Large intestine (tissue), 3 donors: ENCODE measurements at regions not wholly inside any gene's neighbourhood (a gene's known extent, or its start where the extent isn't known, plus 50 kb on each side); places are given as distances from the start of the nearest gene placed in this dataset.
A peak's percentile ranks its signal among the peaks of the same experiment; 100 is the strongest.

Source experiments
- DNase-seq, 2 donors: peaks; one replicate each; pipeline versions ENCODE4 v3.0.0 to v3.0.0-alpha.2; 2013
- H3K27ac ChIP-seq: one replicate; pipeline ENCODE4 v1.5.1; 2013; ENCODE audit warnings: low read length
- H3K27me3 ChIP-seq: 2 replicates; pipeline ENCODE4 v1.6.1; 2013; ENCODE audit warnings: low read length; ENCODE audit not compliant: control insufficient read depth, insufficient read depth
- H3K36me3 ChIP-seq: 2 replicates; pipeline ENCODE4 v1.6.1; 2013; ENCODE audit warnings: low read length; ENCODE audit not compliant: control insufficient read depth, insufficient read depth
- H3K4me1 ChIP-seq: one replicate; pipeline ENCODE4 v1.6.1; 2013; ENCODE audit warnings: low read length; ENCODE audit not compliant: control insufficient read depth, insufficient read depth
- H3K4me3 ChIP-seq: one replicate; pipeline ENCODE4 v1.5.1; 2013; ENCODE audit warnings: low read length
- H3K9me3 ChIP-seq: one replicate; pipeline ENCODE4 v1.6.1; 2013; ENCODE audit warnings: mild to moderate bottlenecking, low read depth, low read length, moderate library complexity; ENCODE audit not compliant: control insufficient read depth
- WGBS: methylation state at CpG from one replicate; pipeline ENCODE4 v1.1.5; 2013; ENCODE audit warnings: low lambda C conversion rate; ENCODE audit not compliant: insufficient coverage; 5-methylcytosine and 5-hydroxymethylcytosine counted together

DNA sequence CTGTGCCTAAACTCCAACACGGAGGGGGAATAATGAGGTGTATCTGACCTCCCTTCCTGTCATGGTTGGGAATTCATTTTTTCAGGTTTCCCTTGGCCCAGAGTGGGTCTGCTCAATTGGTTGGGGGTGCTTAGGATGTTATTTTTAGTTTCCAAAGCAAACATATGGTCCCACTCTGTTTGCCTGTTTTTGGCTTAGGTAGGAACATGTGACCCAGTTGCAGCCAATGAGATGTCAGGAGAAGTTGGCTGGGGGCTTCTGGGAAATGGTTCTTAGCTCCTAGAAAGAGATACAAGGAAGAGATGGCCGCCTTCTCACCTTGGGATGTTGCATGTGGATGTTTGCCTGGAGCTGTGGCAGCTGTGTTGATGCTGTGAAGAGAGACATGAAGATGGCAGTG is 147.9 kb upstream of the RFLNA start:
- no CpG with 5 or more reads among the region's 2 CpGs for WGBS
- Histone ChIP-seq H3K27me3 (no peaks in the 10 kb centered on the region), H3K9me3 (no peaks in the 10 kb centered on the region), H3K36me3 (no peaks in the 10 kb centered on the region), H3K27ac (no peak overlapping the region), H3K4me3 (no peak overlapping the region), H3K4me1 (peaks cover 4% of the 10 kb centered on the region)
- no peak for DNase-seq

GRCh38 chr12:124147575-124147974 is 147.3 kb upstream of the RFLNA start:
- no peak for DNase-seq
- H3K36me3 ChIP-seq: no peaks in the 10 kb centered on the region
- H3K27ac ChIP-seq: no peak overlapping the region
- no peaks in the 10 kb centered on the region for H3K9me3 ChIP-seq
- H3K4me1 ChIP-seq: peaks cover 4% of the 10 kb centered on the region
- no CpG with 5 or more reads among the region's 6 CpGs for WGBS
- no peaks in the 10 kb centered on the region for H3K27me3 ChIP-seq
- H3K4me3 ChIP-seq: no peak overlapping the region

DNA sequence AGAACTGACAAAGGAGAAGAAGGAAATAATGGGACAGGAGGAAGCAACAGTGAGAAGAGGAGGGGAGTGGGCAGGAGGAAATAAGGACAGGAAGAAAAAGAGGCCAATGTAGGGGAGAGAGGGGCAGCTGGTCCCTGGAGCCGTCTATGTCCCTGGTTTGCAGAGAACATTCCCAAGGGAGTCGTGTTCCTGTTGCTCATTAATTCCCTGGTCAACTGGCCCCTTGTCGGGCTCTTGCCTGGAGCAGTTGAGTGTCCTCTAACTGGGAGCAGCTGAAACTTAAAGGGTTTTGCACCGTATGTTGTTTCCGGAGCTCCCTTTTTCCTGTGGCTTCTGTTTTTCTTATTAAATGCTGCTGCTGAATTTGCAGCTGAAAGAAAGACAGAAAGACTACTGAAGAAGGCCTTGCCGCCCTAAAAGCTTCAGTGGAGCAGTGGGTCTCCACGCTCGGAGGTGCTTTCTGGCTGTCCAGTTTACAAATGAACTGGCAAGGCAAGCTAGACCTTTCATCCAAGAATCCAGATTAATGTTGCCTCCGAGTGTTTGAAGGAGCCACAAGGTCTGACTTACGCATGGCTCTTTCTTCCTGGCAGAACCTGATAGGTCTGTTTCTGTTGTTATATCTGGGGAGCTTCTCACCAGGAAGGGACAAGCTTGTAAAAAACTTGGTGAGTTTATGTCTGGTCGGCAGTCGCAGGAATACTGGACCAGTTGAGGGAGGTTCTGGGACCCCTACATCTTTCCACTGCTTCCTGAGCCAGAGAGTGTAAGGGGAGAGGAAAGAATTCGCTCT is 146.2 kb upstream of the RFLNA start:
- Histone ChIP-seq H3K27me3 (no peaks in the 10 kb centered on the region), H3K9me3 (no peaks in the 10 kb centered on the region), H3K4me3 (no peak overlapping the region), H3K4me1 (peaks cover 4% of the 10 kb centered on the region), H3K27ac (no peak overlapping the region), H3K36me3 (no peaks in the 10 kb centered on the region)
- WGBS: no CpG with 5 or more reads among the region's 13 CpGs
- no peak for DNase-seq

- no peak overlapping the region for H3K27ac ChIP-seq
- H3K4me3 ChIP-seq: no peak overlapping the region
- no peak for DNase-seq
- WGBS: no CpG with 5 or more reads among the region's 7 CpGs
- H3K27me3 ChIP-seq: no peaks in the 10 kb centered on the region
- no peaks in the 10 kb centered on the region for H3K9me3 ChIP-seq
- H3K4me1 ChIP-seq: peaks cover 4% of the 10 kb centered on the region
- H3K36me3 ChIP-seq: no peaks in the 10 kb centered on the region
Measured at GRCh38 chr12:124149287-124149686, 145.6 kb upstream of the RFLNA start.

GRCh38 chr12:124150168-124150567 is 144.7 kb upstream of the RFLNA start:
- Histone ChIP-seq H3K27me3 (no peaks in the 10 kb centered on the region), H3K36me3 (no peaks in the 10 kb centered on the region), H3K4me3 (no peak overlapping the region), H3K4me1 (no peaks in the 10 kb centered on the region), H3K9me3 (no peaks in the 10 kb centered on the region), H3K27ac (no peak overlapping the region)
- no peak for DNase-seq
- WGBS: no CpG with 5 or more reads among the region's 5 CpGs

GRCh38 chr12:124151583-124151982 is 143.3 kb upstream of the RFLNA start:
- Histone ChIP-seq H3K4me1 (no peaks in the 10 kb centered on the region), H3K36me3 (no peaks in the 10 kb centered on the region), H3K27me3 (no peaks in the 10 kb centered on the region), H3K9me3 (no peaks in the 10 kb centered on the region), H3K27ac (no peak overlapping the region), H3K4me3 (no peak overlapping the region)
- WGBS: no CpG with 5 or more reads among the region's 5 CpGs
- no peak for DNase-seq

DNA sequence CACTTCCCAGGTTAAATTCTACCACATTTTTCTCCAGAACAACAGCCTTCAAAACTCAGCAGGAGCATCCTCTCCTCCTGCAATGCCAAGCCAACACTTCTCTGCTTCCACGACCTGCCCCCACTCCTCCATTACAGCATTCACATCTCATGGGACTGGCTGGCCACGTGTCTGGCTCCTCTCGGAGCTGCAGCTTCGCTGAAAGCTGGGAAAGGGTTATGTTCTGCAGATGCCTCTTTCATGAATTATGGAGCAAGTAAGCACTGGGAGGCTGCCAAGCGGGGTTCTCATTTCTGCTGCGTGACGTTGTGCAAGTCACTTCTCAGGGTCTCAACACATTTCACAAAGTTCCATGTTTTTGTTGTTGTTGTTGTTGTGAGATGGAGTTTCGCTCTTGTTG is 142.2 kb upstream of the RFLNA start:
- no peaks in the 10 kb centered on the region for H3K36me3 ChIP-seq
- no peak for DNase-seq
- WGBS: no CpG with 5 or more reads among the region's 8 CpGs
- no peak overlapping the region for H3K4me3 ChIP-seq
- H3K27ac ChIP-seq: no peak overlapping the region
- no peaks in the 10 kb centered on the region for H3K9me3 ChIP-seq
- H3K27me3 ChIP-seq: no peaks in the 10 kb centered on the region
- no peaks in the 10 kb centered on the region for H3K4me1 ChIP-seq

DNA sequence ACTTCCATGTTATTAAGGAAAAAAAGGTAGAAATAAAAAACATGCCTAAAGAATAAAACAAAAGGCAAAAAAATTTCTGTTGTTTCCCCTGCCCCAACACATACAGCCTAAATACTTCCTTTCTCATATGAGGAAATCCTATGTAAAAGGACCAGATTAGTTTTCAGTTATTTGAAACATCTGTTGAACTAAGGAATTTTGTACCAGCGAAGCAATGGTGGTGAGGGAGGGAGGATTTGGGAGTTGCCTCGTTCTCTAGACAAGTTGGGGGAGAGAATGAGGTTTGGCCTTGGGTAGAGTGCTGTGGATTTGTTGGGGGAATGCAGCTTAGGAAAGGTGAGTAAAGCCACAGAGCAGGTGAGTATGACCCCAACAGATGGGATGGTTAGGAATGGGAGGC is 141.5 kb upstream of the RFLNA start:
- no peak overlapping the region for H3K27ac ChIP-seq
- no peaks in the 10 kb centered on the region for H3K4me1 ChIP-seq
- H3K4me3 ChIP-seq: no peak overlapping the region
- no peak for DNase-seq
- no peaks in the 10 kb centered on the region for H3K9me3 ChIP-seq
- H3K36me3 ChIP-seq: no peaks in the 10 kb centered on the region
- WGBS: no CpG with 5 or more reads among the region's 2 CpGs
- no peaks in the 10 kb centered on the region for H3K27me3 ChIP-seq

DNA sequence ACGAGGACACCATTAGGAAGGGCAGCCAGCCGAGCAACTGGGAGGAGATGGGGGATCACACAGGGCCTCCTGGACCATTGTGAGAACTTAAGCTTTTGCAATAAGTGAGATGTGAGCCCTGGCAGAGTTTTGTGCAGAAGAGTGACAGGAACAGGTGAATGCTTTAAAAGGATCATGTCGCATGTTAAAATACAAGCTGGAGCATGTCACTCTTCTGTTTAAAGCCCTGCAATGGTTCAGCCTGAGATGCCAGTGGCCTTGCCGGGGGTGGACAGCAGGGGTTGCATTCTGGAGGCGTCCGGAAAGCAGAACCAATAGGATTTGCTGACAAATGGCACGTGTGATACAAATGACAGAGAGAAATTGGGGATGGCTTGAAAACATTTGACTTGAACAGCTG is 137.5 kb upstream of the RFLNA start:
- 100% methylated on average over 2 of the region's 7 CpGs for WGBS
- no peak overlapping the region for H3K4me3 ChIP-seq

DNA sequence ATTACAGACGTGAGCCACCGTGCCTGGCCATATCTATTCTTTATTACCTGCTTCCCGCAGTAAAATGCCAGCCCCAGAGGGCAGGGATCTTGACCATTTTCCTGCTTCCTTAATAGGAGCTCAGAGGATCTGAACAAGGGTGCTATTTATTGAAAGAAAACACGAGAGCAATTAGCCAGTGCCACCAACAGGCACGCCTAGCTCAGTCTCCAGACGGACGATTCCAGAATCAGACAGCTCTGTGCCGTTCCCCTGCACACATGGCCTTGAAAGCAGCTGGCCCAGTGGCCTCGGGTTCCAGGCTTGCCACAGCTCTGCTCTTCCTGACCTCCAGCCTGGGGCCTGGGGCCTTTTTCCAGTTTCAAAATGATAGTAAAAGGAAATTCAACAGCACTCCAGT is 135.2 kb upstream of the RFLNA start:
- Histone ChIP-seq H3K4me3 (no peak overlapping the region), H3K27me3 (no peaks in the 10 kb centered on the region), H3K27ac (peak overlapping the region; percentile 17), H3K36me3 (no peaks in the 10 kb centered on the region), H3K4me1 (peaks cover 3% of the 10 kb centered on the region), H3K9me3 (peaks cover 5% of the 10 kb centered on the region)
- DNase-seq: peak; percentile 30 to 63
- WGBS: no CpG with 5 or more reads among the region's 9 CpGs

More for the DNA sequence above, 137.5 kb upstream of the RFLNA start:
- no peak for DNase-seq
- no peaks in the 10 kb centered on the region for H3K36me3 ChIP-seq
- H3K9me3 ChIP-seq: peaks cover under 1% of the 10 kb centered on the region
- peaks cover 3% of the 10 kb centered on the region for H3K4me1 ChIP-seq
- H3K27me3 ChIP-seq: no peaks in the 10 kb centered on the region
- H3K27ac ChIP-seq: no peak overlapping the region
